H1 (cell line): ENCODE measurements at regions not wholly inside any gene's neighbourhood (a gene's known extent, or its start where the extent isn't known, plus 50 kb on each side); places are given as distances from the start of the nearest gene placed in this dataset.

Source experiments
- CTCF ChIA-PET: fragments of 300-600 bp; sonication (Branson Sonifier 250); formaldehyde crosslinking; loops from one replicate; lab custom pipeline; 2021; ENCODE audit not compliant: partially characterized antibody; lab: Charles Lee
- POLR2A ChIA-PET: fragments of 300-600 bp; sonication (Branson Sonifier 250); formaldehyde crosslinking; loops from one replicate; lab custom pipeline; 2021; ENCODE audit warnings: inconsistent platforms; ENCODE audit not compliant: partially characterized antibody; lab: Charles Lee
- DNase-seq, 2 experiments: peaks; one replicate each; pipeline versions ENCODE4 v3.0.0 to v3.0.0-alpha.2; 2010 to 2022; ENCODE audit warnings: low spot score in 2 of 2, low read depth in 1 of 2, mixed read lengths in 1 of 2
- FAIRE-seq: peaks from 2 replicates; lab custom pipeline; 2011; peaks lifted over from hg19 to GRCh38; lab: Jason Lieb, UNC
- H2AFZ ChIP-seq: 2 replicates; pipeline ENCODE4 v1.8.1; 2012; ENCODE audit warnings: low read length, inconsistent platforms
- H2AK5ac ChIP-seq: 2 replicates; pipeline ENCODE4 v1.6.1; 2013; ENCODE audit warnings: low read depth, low read length
- H2BK120ac ChIP-seq: replicated peaks from 2 replicates; pipeline ENCODE3; 2013; ENCODE audit warnings: low read depth, low read length, inconsistent platforms
- H2BK12ac ChIP-seq: 2 replicates; pipeline ENCODE4 v1.6.1; 2013; ENCODE audit warnings: low read depth, low read length
- H2BK15ac ChIP-seq: 2 replicates; pipeline ENCODE4 v1.6.1; 2013; ENCODE audit warnings: low read length
- H2BK20ac ChIP-seq: 2 replicates; pipeline ENCODE4 v1.6.1; 2013; ENCODE audit warnings: low read length
- H2BK5ac ChIP-seq: 2 replicates; pipeline ENCODE4 v1.6.1; 2013; ENCODE audit warnings: low read depth, low read length
- H3K14ac ChIP-seq: 2 replicates; pipeline ENCODE4 v1.6.1; 2013; ENCODE audit warnings: inconsistent platforms; ENCODE audit not compliant: insufficient read length
- H3K18ac ChIP-seq: 2 replicates; pipeline ENCODE4 v1.6.1; 2013; ENCODE audit warnings: low read length; ENCODE audit errors: extremely low read depth
- H3K23ac ChIP-seq: 2 replicates; pipeline ENCODE4 v1.6.1; 2013; ENCODE audit warnings: inconsistent platforms; ENCODE audit not compliant: insufficient read length
- H3K23me2 ChIP-seq: 2 replicates; pipeline ENCODE4 v1.6.1; 2013; ENCODE audit warnings: low read depth, low read length
- H3K27ac ChIP-seq: 2 replicates; pipeline ENCODE4 v1.6.1; 2011; ENCODE audit warnings: low read depth, low read length, inconsistent platforms
- H3K27me3 ChIP-seq, 4 experiments: replicated peaks in 1 of 4; 1 replicate in 1 of 4; 2 replicates in 3 of 4; pipeline versions ENCODE4 v1.6.1 to v1.8.1; 2011 to 2013; ENCODE audit warnings: low read length in 3 of 4, mild to moderate bottlenecking in 3 of 4, inconsistent platforms in 2 of 4, mixed read lengths in 2 of 4, moderate library complexity in 1 of 4; ENCODE audit not compliant: control insufficient read depth in 3 of 4, insufficient read depth in 3 of 4; ENCODE audit errors: extremely low read depth in 1 of 4
- H3K36me3 ChIP-seq, 4 experiments: 2 replicates each; pipeline versions ENCODE4 v1.6.1 to v1.8.1; 2011 to 2013; ENCODE audit warnings: mild to moderate bottlenecking in 4 of 4, low read length in 3 of 4, moderate library complexity in 2 of 4, control low read depth in 1 of 4, inconsistent platforms in 1 of 4; ENCODE audit not compliant: insufficient read depth in 4 of 4, control insufficient read depth in 2 of 4
- H3K4ac ChIP-seq: replicated peaks from 2 replicates; pipeline ENCODE3; 2013; ENCODE audit warnings: low read length, low read depth, mixed read lengths, inconsistent platforms; ENCODE audit not compliant: insufficient read length
- H3K4me1 ChIP-seq, 4 experiments: replicated peaks in 1 of 4; 1 replicate in 1 of 4; 2 replicates in 3 of 4; pipeline versions ENCODE4 v1.6.1 to v1.8.1; 2011 to 2013; ENCODE audit warnings: low read length in 3 of 4, inconsistent platforms in 2 of 4, mixed read lengths in 1 of 4; ENCODE audit not compliant: insufficient read depth in 4 of 4, control insufficient read depth in 3 of 4
- H3K4me2 ChIP-seq, 2 experiments: 2 replicates each; pipeline versions ENCODE4 v1.6.1 to v1.8.1; 2011 to 2013; ENCODE audit warnings: low read depth in 2 of 2, low read length in 2 of 2, control low read depth in 1 of 2, inconsistent platforms in 1 of 2, mild to moderate bottlenecking in 1 of 2; ENCODE audit not compliant: insufficient read depth in 1 of 2
- H3K4me3 ChIP-seq, 4 experiments: fragments of 200-600, 300-600 bp in 1 of 4; sonication (generic), shearing (Covaris generic), sonication (Bioruptor Twin) in 1 of 4; 2 replicates each; pipeline versions ENCODE4 v1.5.1 to v1.8.1; 2011 to 2016; ENCODE audit warnings: low read length in 4 of 4, low read depth in 3 of 4, control low read depth in 2 of 4, inconsistent platforms in 2 of 4, mild to moderate bottlenecking in 2 of 4, mixed read lengths in 1 of 4, moderate library complexity in 1 of 4; ENCODE audit not compliant: insufficient read depth in 2 of 4; ENCODE audit errors: extremely low read depth in 1 of 4
- H3K56ac ChIP-seq: replicated peaks from 2 replicates; pipeline ENCODE3; 2013; ENCODE audit warnings: low read depth, mild to moderate bottlenecking, mixed read lengths, low read length, inconsistent platforms; ENCODE audit not compliant: insufficient read length
- H3K79me1 ChIP-seq: 2 replicates; pipeline ENCODE4 v1.6.1; 2013; ENCODE audit warnings: low read depth, low read length, control low read depth
- H3K79me2 ChIP-seq, 2 experiments: 2 replicates each; pipeline versions ENCODE4 v1.6.1 to v1.8.1; 2012 to 2013; ENCODE audit warnings: low read length in 2 of 2, mild to moderate bottlenecking in 2 of 2, inconsistent platforms in 1 of 2; ENCODE audit not compliant: insufficient read depth in 2 of 2, control insufficient read depth in 1 of 2
- H3K9ac ChIP-seq, 4 experiments: replicated peaks in 1 of 4; 1 replicate in 1 of 4; 2 replicates in 3 of 4; pipeline versions ENCODE4 v1.6.1 to v1.8.1; 2011 to 2013; ENCODE audit warnings: low read depth in 3 of 4, low read length in 3 of 4, control low read depth in 2 of 4, mild to moderate bottlenecking in 2 of 4, moderate library complexity in 2 of 4, inconsistent platforms in 1 of 4; ENCODE audit errors: extremely low read depth in 1 of 4
- H3K9me3 ChIP-seq, 2 experiments: 2 replicates each; pipeline versions ENCODE4 v1.6.1 to v1.8.1; 2012 to 2013; ENCODE audit warnings: mild to moderate bottlenecking in 2 of 2, moderate library complexity in 2 of 2, control low read depth in 1 of 2, inconsistent platforms in 1 of 2, low read depth in 1 of 2, low read length in 1 of 2, mixed read lengths in 1 of 2; ENCODE audit not compliant: insufficient read depth in 2 of 2
- H4K20me1 ChIP-seq, 2 experiments: replicated peaks in 1 of 2; 2 replicates each; pipeline versions ENCODE3 to v1.8.1; 2011 to 2013; ENCODE audit warnings: inconsistent platforms in 2 of 2, low read length in 2 of 2, mild to moderate bottlenecking in 1 of 2; ENCODE audit not compliant: insufficient read depth in 2 of 2, control insufficient read depth in 1 of 2
- H4K5ac ChIP-seq: 2 replicates; pipeline ENCODE4 v1.6.1; 2013; ENCODE audit warnings: low read length, low read depth, mixed read lengths, inconsistent platforms; ENCODE audit not compliant: insufficient read length
- H4K8ac ChIP-seq: 2 replicates; pipeline ENCODE4 v1.8.0; 2013; ENCODE audit warnings: mild to moderate bottlenecking, moderate library complexity, low read length, inconsistent platforms; ENCODE audit not compliant: insufficient read depth; ENCODE audit errors: extremely low read depth
- H4K91ac ChIP-seq: replicated peaks from 2 replicates; pipeline ENCODE3; 2013; ENCODE audit warnings: low read length, mixed read lengths, inconsistent platforms; ENCODE audit not compliant: insufficient read length
- BACH1 ChIP-seq: IDR thresholded peaks from 2 replicates; pipeline ENCODE4 v1.6.1; 2012; ENCODE audit warnings: low read length, improper control_type of control experiment
- BCL11A ChIP-seq, 2 experiments: IDR thresholded peaks; one replicate each; pipeline ENCODE4 v1.6.1; 2011; ENCODE audit warnings: low read depth in 2 of 2, low read length in 2 of 2, mild to moderate bottlenecking in 2 of 2
- CBX8 ChIP-seq: fragments of 300-800, 300-1000 bp; sonication (generic); IDR thresholded peaks from 2 replicates; pipeline ENCODE4 v1.7.1; 2016; ENCODE audit warnings: low read depth, low read length, borderline replicate concordance
- EGR1 ChIP-seq: IDR thresholded peaks from 2 replicates; pipeline ENCODE4 v1.6.1; 2011; ENCODE audit warnings: low read depth, low read length, borderline replicate concordance
- JUND ChIP-seq: IDR thresholded peaks from 2 replicates; pipeline ENCODE4 v1.6.1; 2011; ENCODE audit warnings: mild to moderate bottlenecking, improper control_type of control experiment, low read length
- KDM5A ChIP-seq: fragments of 200-600 bp; IDR thresholded peaks from 2 replicates; pipeline ENCODE4 v1.7.1; 2012; ENCODE audit warnings: mild to moderate bottlenecking, low read length, inconsistent platforms, mixed read lengths
- POLR2A ChIP-seq, 2 experiments: IDR thresholded peaks; 1 replicate in 1 of 2; 2 replicates in 1 of 2; pipeline ENCODE4 v1.6.1; 2011; ENCODE audit warnings: low read depth in 2 of 2, low read length in 2 of 2, mild to moderate bottlenecking in 2 of 2; ENCODE audit errors: control extremely low read depth in 1 of 2
- POU5F1 ChIP-seq: IDR thresholded peaks from 2 replicates; pipeline ENCODE4 v1.6.1; 2011; ENCODE audit warnings: low read depth, mild to moderate bottlenecking, low read length, moderate library complexity
- RFX5 ChIP-seq: IDR thresholded peaks from 2 replicates; pipeline ENCODE4 v1.6.1; 2011; ENCODE audit warnings: low read depth, low read length, improper control_type of control experiment, borderline replicate concordance
- RNF2 ChIP-seq: fragments of 200-900, 300-1000 bp; sonication (generic); IDR thresholded peaks from 2 replicates; pipeline ENCODE4 v1.7.1; 2016; ENCODE audit warnings: borderline replicate concordance, low read depth, mild to moderate bottlenecking, antibody characterized with exemption, low read length; ENCODE audit not compliant: poor library complexity, severe bottlenecking; ENCODE audit errors: missing control alignments
- SIN3A ChIP-seq, 2 experiments: IDR thresholded peaks in 1 of 2; conservative IDR thresholded peaks in 1 of 2; 2 replicates each; pipeline ENCODE4 v1.6.1; 2011 to 2012; ENCODE audit warnings: low read length in 2 of 2, improper control_type of control experiment in 1 of 2, low read depth in 1 of 2, mild to moderate bottlenecking in 1 of 2
- SIRT6 ChIP-seq: IDR thresholded peaks from one replicate; pipeline ENCODE4 v1.7.1; 2012; ENCODE audit warnings: low read length, inconsistent platforms
- TCF12 ChIP-seq: IDR thresholded peaks from 2 replicates; pipeline ENCODE4 v1.6.1; 2011; ENCODE audit warnings: low read depth, mild to moderate bottlenecking, low read length
- WGBS, 2 experiments: shearing (Covaris generic) in 1 of 2; methylation state at CpG; one replicate each; pipeline versions ENCODE4 v1.1.6 to v1.1.7; 2013 to 2015; ENCODE audit warnings: low lambda C conversion rate in 2 of 2, mixed read lengths in 2 of 2, inconsistent platforms in 1 of 2, low coverage in 1 of 2, missing lambda C conversion rate in 1 of 2; ENCODE audit not compliant: insufficient replicate concordance in 2 of 2, insufficient coverage in 1 of 2, insufficient read length in 1 of 2; ENCODE audit errors: extremely low coverage in 1 of 2, missing lambda C conversion rate in 1 of 2; 5-methylcytosine and 5-hydroxymethylcytosine counted together
- TF ChIP-seq, protein P1 (sequence below): IDR thresholded peaks from 2 replicates; pipeline ENCODE4 v1.6.1; 2011; ENCODE audit warnings: low read length, improper control_type of control experiment

DNA sequence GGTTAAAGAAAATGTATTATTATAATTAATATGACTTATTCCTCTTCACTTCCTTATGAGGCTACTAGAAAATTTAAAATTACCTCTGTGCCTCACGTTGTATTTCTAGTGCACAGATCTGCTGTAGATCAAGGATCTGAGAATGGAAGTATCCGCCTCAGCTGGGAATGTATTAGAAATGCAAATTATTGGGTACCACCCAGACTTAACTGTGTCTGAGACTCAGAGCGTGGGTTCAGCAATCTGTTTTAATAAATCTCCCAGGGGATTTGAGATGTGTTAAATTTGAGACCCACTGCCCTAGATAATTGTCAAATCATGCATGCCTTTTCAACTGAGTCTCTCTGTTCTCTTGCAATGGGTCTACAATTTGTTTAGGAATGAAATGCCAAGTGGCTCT lies 658.0 kb upstream of the NOX3 start:
- no peak overlapping the region for H3K18ac ChIP-seq
- H2BK5ac ChIP-seq, result no peak overlapping the region

More for the DNA sequence above, 658.0 kb upstream of the NOX3 start:
- no peak overlapping the region for H3K56ac ChIP-seq
- H3K23ac ChIP-seq, result no peak overlapping the region
- H3K23me2 ChIP-seq, result no peaks in the 10 kb centered on the region
- H4K8ac ChIP-seq, result no peak overlapping the region
- no peak overlapping the region for H3K9ac ChIP-seq
- H3K27me3 ChIP-seq, result no peaks in the 10 kb centered on the region
- no peak overlapping the region for H2AK5ac ChIP-seq
- H2BK12ac ChIP-seq, result no peak overlapping the region
- no peak overlapping the region for H3K14ac ChIP-seq
- no peak for FAIRE-seq
- H2AFZ ChIP-seq, result no peak overlapping the region
- H3K36me3 ChIP-seq, result no peaks in the 10 kb centered on the region
- H4K91ac ChIP-seq, result no peak overlapping the region
- POLR2A ChIA-PET, result no interaction called here
- no peaks in the 10 kb centered on the region for H3K9me3 ChIP-seq
- H4K5ac ChIP-seq, result no peak overlapping the region
- no peak overlapping the region for H3K4ac ChIP-seq
- TF ChIP-seq SIRT6 (no peak), CBX8 (no peak), EGR1 (no peak), SIN3A (conservative IDR thresholded peaks at IDR 0.05 in 1 of 2, IDR thresholded peaks at IDR 0.05 in 1 of 2; ENCODE audit: low read depth in 1 of 2, low read length in 2 of 2) (no peak), KDM5A (no peak), RFX5 (no peak), JUND (no peak), RNF2 (no peak), POLR2A (IDR thresholded peaks at IDR 0.05; ENCODE audit: control extremely low read depth in 1 of 2, low read depth in 2 of 2, low read length in 2 of 2) (no peak), BACH1 (no peak), BCL11A (IDR thresholded peaks at IDR 0.05; ENCODE audit: low read depth in 2 of 2, low read length in 2 of 2) (no peak), TCF12 (no peak), POU5F1 (no peak)
- TF ChIP-seq, protein P1, sequence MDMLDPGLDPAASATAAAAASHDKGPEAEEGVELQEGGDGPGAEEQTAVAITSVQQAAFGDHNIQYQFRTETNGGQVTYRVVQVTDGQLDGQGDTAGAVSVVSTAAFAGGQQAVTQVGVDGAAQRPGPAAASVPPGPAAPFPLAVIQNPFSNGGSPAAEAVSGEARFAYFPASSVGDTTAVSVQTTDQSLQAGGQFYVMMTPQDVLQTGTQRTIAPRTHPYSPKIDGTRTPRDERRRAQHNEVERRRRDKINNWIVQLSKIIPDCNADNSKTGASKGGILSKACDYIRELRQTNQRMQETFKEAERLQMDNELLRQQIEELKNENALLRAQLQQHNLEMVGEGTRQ, result no peak
- no peak overlapping the region for H2BK15ac ChIP-seq
- H3K4me3 ChIP-seq, result no peak overlapping the region
- DNase-seq, result no peak
- H3K27ac ChIP-seq, result no peak overlapping the region
- H2BK20ac ChIP-seq, result no peak overlapping the region
- no peaks in the 10 kb centered on the region for H3K79me2 ChIP-seq
- H2BK120ac ChIP-seq, result no peak overlapping the region
- H3K4me1 ChIP-seq, result no peaks in the 10 kb centered on the region
- H3K79me1 ChIP-seq, result no peaks in the 10 kb centered on the region
- CTCF ChIA-PET, result no interaction called here
- no peaks in the 10 kb centered on the region for H4K20me1 ChIP-seq
- H3K4me2 ChIP-seq, result no peak overlapping the region
- WGBS, 2 experiments, result 89% methylated on average over 3 of the region's 3 CpGs; no CpG with 5 or more reads in 1 of the 2 experiments
